ENCODE measurements at regions not wholly inside any gene's neighbourhood (a gene's known extent, or its start where the extent isn't known, plus 50 kb on each side); places are given as distances from the start of the nearest gene placed in this dataset.

DNA sequence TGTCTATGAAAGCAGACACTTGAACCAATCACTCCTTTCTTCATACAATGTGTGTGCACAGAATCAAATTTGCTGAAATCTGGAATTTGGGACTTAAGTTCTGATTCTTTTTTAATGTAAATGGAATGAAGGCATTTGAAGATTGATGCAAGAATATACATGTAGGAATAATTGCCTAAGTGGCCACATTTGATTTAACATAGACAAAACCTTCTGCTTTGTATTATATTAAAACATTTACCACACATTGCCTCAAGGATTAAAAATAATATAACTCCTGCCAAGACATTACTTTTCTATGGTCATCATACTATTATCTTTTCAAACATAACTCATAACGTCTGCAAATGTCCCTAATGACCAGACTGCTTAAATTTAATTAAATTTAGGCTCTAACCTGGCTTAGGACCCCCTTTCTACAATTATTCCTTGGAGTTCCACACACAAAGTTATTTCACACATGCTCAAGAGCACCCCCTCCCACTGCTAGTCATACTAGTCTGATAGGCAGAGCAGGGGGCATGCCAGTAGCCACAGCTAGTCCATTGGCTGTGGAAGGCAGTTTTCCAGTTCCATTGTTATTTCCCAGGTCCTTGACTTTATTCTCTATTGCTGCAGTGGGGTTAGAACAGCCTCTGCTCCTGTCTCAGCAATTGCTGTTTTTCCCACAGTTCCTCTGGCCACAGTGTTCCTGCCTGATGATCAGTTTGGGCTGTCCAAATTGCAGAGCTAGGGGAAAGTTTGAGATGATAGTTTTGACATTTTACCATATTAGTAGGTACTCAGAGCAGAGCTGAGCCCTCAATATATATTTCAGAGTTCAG, 360.6 kb upstream of the GRAMD2B start:
- Mint-ChIP-seq H3K9me3 (peaks cover 10% of the 10 kb centered on the region), H3K27ac (no peak overlapping the region), H3K4me1 (ENCODE audit: low read depth) (no peaks in the 10 kb centered on the region), H3K36me3 (ENCODE audit: low read depth) (no peaks in the 10 kb centered on the region), H3K27me3 (ENCODE audit: low read depth) (no peaks in the 10 kb centered on the region), H3K4me3 (ENCODE audit: low read depth) (no peak overlapping the region)
- DNase-seq (ENCODE audit: low spot score): no peak
- intact Hi-C loops (cut with micrococcal nuclease): no loop called here

DNA sequence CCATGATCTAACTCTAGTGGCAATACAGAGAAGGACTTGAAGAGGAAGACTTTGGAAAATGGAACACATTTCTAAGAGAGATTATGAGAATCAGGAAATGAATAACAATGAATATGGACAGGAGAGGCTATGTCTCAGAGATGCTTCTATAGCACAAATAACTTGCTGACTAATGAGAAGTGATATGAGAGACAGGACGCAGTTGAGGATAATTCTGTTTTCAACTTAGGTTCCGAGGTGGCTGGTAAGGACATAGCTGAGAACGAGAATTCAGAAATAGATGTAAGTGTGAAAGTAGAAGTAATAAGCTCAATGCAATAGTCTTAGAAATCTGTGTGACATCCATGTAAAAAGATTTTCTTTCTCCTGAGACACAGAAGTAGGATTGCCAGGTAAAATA, 358.1 kb upstream of the GRAMD2B start:
- Mint-ChIP-seq H3K4me1 (ENCODE audit: low read depth) (no peaks in the 10 kb centered on the region), H3K9me3 (peaks cover 14% of the 10 kb centered on the region), H3K27ac (no peak overlapping the region), H3K4me3 (ENCODE audit: low read depth) (no peak overlapping the region), H3K27me3 (ENCODE audit: low read depth) (no peaks in the 10 kb centered on the region), H3K36me3 (ENCODE audit: low read depth) (no peaks in the 10 kb centered on the region)
- intact Hi-C loops (cut with micrococcal nuclease): no loop called here
- no peak for DNase-seq (ENCODE audit: low spot score)

DNA sequence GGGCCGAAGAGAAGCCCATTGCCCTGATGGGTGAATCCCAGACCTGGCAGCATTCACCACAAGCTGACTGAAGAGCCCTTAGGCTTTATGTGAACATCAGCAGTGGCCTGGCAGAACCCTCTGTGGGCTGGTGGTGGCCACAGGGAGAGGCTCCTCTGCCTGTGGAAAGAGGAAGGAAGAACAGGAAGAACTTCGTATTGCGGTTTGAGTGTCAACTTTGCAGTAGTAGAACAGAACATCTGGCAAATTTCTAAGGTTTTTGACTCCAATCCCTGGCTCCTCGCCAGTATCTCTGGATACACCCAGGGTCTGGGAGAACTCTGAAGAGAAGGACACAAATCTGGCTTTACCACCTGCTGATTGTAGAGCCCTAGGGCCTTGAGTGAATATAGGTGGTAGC, 356.4 kb upstream of the GRAMD2B start:
- Mint-ChIP-seq H3K4me3 (ENCODE audit: low read depth) (no peak overlapping the region), H3K27me3 (ENCODE audit: low read depth) (no peaks in the 10 kb centered on the region), H3K4me1 (ENCODE audit: low read depth) (no peaks in the 10 kb centered on the region), H3K36me3 (ENCODE audit: low read depth) (no peaks in the 10 kb centered on the region), H3K27ac (no peak overlapping the region), H3K9me3 (peaks cover 18% of the 10 kb centered on the region)
- intact Hi-C loops (cut with micrococcal nuclease): no loop called here
- no peak for DNase-seq (ENCODE audit: low spot score)

DNA sequence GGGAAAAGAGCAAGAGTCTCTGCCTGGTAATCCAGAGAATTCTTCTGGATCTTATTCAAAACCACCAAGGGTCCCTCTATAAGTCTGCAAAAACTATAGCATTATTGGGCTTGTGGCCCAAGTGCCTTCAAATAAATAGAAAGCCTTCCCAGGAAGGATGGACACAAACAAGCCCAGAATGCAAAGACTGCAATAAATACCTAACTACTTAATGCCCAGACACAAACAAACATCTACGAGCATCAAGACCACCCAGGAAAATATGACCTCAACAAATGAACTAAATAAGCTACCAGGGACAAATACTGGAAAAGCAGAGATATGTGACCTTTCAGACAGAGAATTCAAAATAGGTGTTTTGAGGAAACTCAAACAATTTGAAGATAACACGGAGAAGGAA, 355.8 kb upstream of the GRAMD2B start:
- H3K4me3 Mint-ChIP-seq (ENCODE audit: low read depth): no peak overlapping the region

DNA sequence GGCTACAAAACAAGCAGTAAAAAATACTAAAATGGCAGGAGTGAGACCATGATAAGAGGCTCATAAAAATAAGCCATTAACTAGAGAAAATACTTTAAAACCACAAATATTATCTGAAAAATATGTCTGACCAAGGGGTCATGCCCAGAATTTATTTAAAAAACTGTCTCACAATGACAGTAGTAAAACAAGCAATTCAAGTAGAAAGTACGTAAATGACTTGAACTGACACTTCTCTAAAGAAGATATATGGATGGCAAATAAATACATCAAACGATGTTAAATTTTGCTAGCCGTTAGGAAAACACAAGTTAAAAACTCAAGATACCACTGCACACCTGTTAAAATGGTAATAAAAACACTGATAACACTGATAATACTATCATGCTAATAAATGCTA, 353.9 kb upstream of the GRAMD2B start:
- DNase-seq (ENCODE audit: low spot score): no peak
- H3K27me3 Mint-ChIP-seq (ENCODE audit: low read depth): no peaks in the 10 kb centered on the region
- intact Hi-C loops (cut with micrococcal nuclease): no loop called here
- H3K4me1 Mint-ChIP-seq (ENCODE audit: low read depth): no peaks in the 10 kb centered on the region
- no peak overlapping the region for H3K27ac Mint-ChIP-seq
- peaks cover 26% of the 10 kb centered on the region for H3K9me3 Mint-ChIP-seq
- no peaks in the 10 kb centered on the region for H3K36me3 Mint-ChIP-seq (ENCODE audit: low read depth)
- H3K4me3 Mint-ChIP-seq (ENCODE audit: low read depth): no peak overlapping the region

More for the DNA sequence above, 355.8 kb upstream of the GRAMD2B start:
- H3K27ac Mint-ChIP-seq: no peak overlapping the region
- peaks cover 21% of the 10 kb centered on the region for H3K9me3 Mint-ChIP-seq
- intact Hi-C loops (cut with micrococcal nuclease): no loop called here
- no peaks in the 10 kb centered on the region for H3K4me1 Mint-ChIP-seq (ENCODE audit: low read depth)
- no peaks in the 10 kb centered on the region for H3K36me3 Mint-ChIP-seq (ENCODE audit: low read depth)
- DNase-seq (ENCODE audit: low spot score): no peak
- H3K27me3 Mint-ChIP-seq (ENCODE audit: low read depth): no peaks in the 10 kb centered on the region

DNA sequence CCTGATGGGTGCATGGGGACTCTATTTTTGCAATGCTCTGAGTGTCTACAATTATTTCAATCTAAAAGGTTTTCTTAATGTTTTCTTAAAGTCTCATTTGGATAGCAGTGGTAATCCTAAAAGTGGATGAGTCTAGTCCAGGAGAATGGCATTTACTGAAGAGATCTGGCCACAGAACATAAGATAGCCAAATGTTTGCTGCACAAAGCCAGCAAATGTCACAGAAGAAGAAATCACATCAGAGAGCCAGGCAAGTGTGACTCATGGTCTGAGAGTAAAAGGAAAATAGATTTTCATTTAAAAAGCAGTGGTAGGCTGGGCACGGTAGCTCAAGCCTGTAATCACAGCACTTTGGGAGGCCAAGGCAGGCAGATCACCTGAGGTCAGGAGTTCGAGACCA, 352.7 kb upstream of the GRAMD2B start:
- no peak overlapping the region for H3K27ac Mint-ChIP-seq
- H3K4me3 Mint-ChIP-seq (ENCODE audit: low read depth): no peak overlapping the region
- H3K9me3 Mint-ChIP-seq: peaks cover 25% of the 10 kb centered on the region
- H3K36me3 Mint-ChIP-seq (ENCODE audit: low read depth): no peaks in the 10 kb centered on the region
- intact Hi-C loops (cut with micrococcal nuclease): no loop called here
- H3K4me1 Mint-ChIP-seq (ENCODE audit: low read depth): no peaks in the 10 kb centered on the region
- no peaks in the 10 kb centered on the region for H3K27me3 Mint-ChIP-seq (ENCODE audit: low read depth)
- DNase-seq (ENCODE audit: low spot score): no peak

DNA sequence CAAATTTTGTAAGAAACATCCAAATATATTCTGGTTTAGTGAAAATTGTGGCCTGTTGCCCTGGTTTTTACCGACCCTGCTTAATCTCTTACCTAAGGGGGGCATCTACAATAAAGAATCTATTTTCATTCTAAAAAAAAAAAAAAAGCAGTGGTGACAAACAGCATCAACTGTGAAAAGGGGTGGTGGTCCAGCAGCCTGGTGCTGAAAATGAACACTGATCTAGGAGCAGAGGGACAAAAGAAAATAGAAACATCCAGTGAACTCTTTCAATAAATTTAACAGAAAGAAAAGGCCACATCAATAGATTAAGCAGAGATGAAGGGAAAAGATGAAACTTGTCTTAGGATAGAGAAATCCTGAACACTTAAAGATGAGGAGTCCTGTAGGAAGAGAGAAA, 348.7 kb upstream of the GRAMD2B start:
- Mint-ChIP-seq H3K27me3 (ENCODE audit: low read depth) (no peaks in the 10 kb centered on the region), H3K9me3 (peaks cover 18% of the 10 kb centered on the region), H3K4me1 (ENCODE audit: low read depth) (no peaks in the 10 kb centered on the region), H3K4me3 (ENCODE audit: low read depth) (no peak overlapping the region), H3K36me3 (ENCODE audit: low read depth) (no peaks in the 10 kb centered on the region), H3K27ac (no peak overlapping the region)
- intact Hi-C loops (cut with micrococcal nuclease): no loop called here
- no peak for DNase-seq (ENCODE audit: low spot score)

DNA sequence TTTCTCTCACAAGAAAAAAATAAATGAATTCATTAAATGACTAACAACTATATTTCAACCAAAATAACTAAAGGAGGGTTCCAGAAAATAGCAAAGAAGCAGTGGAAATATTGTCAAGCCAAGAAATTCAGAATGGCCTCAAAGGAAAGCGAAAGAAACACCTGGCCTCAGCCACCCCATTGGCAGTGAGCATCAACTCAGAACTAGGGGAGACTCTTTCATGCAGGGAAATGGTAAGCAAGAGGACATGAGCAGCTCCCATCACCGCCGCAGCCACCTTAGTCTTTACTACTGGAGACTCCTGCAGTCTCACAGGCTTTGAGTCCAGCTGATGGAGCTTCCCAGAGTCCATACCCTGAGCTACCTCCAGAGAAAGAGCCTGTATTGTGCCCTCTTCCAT, 343.9 kb upstream of the GRAMD2B start:
- Mint-ChIP-seq H3K27me3 (ENCODE audit: low read depth) (no peaks in the 10 kb centered on the region), H3K4me3 (ENCODE audit: low read depth) (no peak overlapping the region), H3K27ac (no peak overlapping the region), H3K9me3 (peaks cover 28% of the 10 kb centered on the region), H3K4me1 (ENCODE audit: low read depth) (no peaks in the 10 kb centered on the region), H3K36me3 (ENCODE audit: low read depth) (no peaks in the 10 kb centered on the region)
- intact Hi-C loops (cut with micrococcal nuclease): no loop called here
- no peak for DNase-seq (ENCODE audit: low spot score)

DNA sequence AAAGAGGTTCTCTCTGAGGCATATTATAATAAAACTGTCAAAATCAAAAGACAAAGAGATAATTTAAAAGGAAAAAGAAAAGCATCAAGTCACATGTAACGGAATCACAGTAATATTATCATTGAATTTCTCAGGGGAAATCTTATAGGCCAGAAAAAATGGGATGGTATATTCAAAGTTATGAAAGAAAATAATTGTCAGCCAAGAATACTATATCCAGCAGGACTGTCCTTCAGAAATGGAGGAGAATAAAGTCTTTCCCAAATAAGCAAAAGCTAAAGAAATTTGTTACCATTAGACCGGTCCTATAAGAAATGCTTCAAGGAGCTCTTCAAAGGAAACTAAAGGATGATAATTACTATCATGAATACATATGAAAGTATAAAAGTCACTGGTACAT, 342.0 kb upstream of the GRAMD2B start:
- no peak for DNase-seq (ENCODE audit: low spot score)
- no peak overlapping the region for H3K4me3 Mint-ChIP-seq (ENCODE audit: low read depth)
- no peaks in the 10 kb centered on the region for H3K27me3 Mint-ChIP-seq (ENCODE audit: low read depth)
- intact Hi-C loops (cut with micrococcal nuclease): no loop called here
- peaks cover 41% of the 10 kb centered on the region for H3K9me3 Mint-ChIP-seq
- no peak overlapping the region for H3K27ac Mint-ChIP-seq
- H3K36me3 Mint-ChIP-seq (ENCODE audit: low read depth): no peaks in the 10 kb centered on the region
- H3K4me1 Mint-ChIP-seq (ENCODE audit: low read depth): no peaks in the 10 kb centered on the region

DNA sequence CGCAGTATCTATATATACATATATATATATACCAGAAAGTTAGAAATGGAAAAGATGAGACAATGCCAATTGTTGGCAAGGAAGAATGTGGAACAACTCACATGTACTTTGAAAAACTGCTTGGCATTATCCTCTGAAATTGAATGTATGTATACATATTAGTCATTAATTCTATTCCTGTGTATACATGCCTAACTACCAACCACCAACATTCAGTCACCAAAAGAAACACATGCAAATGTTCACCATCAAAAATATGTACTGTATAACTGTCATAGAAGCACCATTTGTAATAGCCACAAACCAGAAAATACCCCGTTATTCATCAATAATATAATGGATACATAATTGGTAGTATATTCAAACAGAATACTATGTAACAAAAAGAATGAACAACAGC, 330.2 kb upstream of the GRAMD2B start:
- Mint-ChIP-seq H3K27me3 (ENCODE audit: low read depth) (no peaks in the 10 kb centered on the region), H3K9me3 (peaks cover 24% of the 10 kb centered on the region), H3K4me1 (ENCODE audit: low read depth) (no peaks in the 10 kb centered on the region), H3K36me3 (ENCODE audit: low read depth) (no peaks in the 10 kb centered on the region), H3K4me3 (ENCODE audit: low read depth) (no peak overlapping the region), H3K27ac (no peak overlapping the region)
- intact Hi-C loops (cut with micrococcal nuclease): no loop called here
- DNase-seq (ENCODE audit: low spot score): no peak

DNA sequence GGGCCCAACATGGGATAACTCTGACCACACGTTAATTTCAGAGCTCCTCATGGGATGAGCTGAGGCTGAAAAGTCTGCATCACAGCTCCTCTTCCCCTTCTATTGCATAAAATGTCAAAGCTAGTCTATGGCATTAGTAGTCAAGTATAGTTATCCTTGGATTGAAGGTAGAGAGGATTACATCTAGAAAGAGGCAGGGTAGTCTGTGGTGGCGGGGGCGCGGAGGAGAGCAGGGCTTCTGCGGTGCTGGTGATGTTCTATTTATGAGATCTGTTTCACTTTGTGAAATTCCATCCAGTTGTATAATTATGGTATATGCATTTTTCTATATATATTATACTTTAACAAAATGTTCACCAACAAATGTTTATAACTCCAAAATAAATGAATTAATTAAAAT, 329.5 kb upstream of the GRAMD2B start:
- intact Hi-C loops (cut with micrococcal nuclease): no loop called here
- no peak overlapping the region for H3K27ac Mint-ChIP-seq
- H3K36me3 Mint-ChIP-seq (ENCODE audit: low read depth): no peaks in the 10 kb centered on the region
- H3K4me3 Mint-ChIP-seq (ENCODE audit: low read depth): no peak overlapping the region
- no peaks in the 10 kb centered on the region for H3K4me1 Mint-ChIP-seq (ENCODE audit: low read depth)
- H3K9me3 Mint-ChIP-seq: peaks cover 23% of the 10 kb centered on the region
- DNase-seq (ENCODE audit: low spot score): no peak
- no peaks in the 10 kb centered on the region for H3K27me3 Mint-ChIP-seq (ENCODE audit: low read depth)

DNA sequence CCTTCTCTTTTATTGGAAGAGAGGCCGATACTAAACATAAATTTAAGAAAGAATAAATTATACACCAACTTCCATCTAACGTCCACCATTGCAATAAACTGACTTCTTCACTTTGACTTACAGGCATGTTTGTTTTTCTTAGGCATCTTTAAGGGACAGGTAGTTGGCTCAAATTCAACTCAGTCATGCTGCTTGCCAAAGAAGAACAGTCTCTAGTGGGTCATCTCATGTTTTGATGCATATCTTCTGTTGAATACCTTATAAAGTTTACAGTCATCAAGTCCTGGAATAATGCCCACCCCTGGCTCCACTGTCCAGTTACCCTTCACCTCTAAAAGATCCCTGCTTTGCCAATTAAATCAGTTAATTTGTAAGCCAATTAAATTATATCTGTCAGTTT, 328.2 kb upstream of the GRAMD2B start:
- Mint-ChIP-seq H3K27ac (no peak overlapping the region), H3K4me1 (ENCODE audit: low read depth) (no peaks in the 10 kb centered on the region), H3K27me3 (ENCODE audit: low read depth) (no peaks in the 10 kb centered on the region), H3K9me3 (peaks cover 16% of the 10 kb centered on the region), H3K36me3 (ENCODE audit: low read depth) (no peaks in the 10 kb centered on the region), H3K4me3 (ENCODE audit: low read depth) (no peak overlapping the region)
- intact Hi-C loops (cut with micrococcal nuclease): no loop called here
- no peak for DNase-seq (ENCODE audit: low spot score)

DNA sequence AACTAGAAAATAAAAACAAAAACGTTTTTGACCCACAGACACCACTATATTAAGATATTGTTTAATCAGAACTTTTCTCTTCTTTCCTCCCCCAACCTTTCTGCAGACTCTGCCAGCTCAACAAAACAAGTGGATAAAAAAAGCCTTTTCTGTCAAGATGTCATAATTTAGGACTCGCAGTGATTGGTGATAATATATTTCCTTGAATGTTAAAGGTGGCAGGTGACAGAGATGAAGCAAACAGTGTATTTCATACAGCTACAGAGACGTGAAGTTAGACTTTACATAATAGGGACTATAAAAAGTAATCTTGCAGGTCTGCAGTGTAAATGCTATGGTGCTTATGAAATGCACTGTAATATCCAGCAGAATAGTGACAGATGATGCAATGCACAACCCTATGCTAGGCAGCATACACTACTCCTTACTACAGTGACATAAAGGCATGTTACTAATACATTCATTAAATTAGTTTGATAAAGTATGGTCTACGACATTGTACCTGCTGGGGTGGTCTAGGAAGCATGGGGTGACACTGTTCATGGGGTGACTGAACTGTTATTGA, 326.7 kb upstream of the GRAMD2B start:
- Mint-ChIP-seq H3K27me3 (ENCODE audit: low read depth) (no peaks in the 10 kb centered on the region), H3K9me3 (peaks cover 14% of the 10 kb centered on the region), H3K36me3 (ENCODE audit: low read depth) (no peaks in the 10 kb centered on the region), H3K27ac (no peak overlapping the region), H3K4me3 (ENCODE audit: low read depth) (no peak overlapping the region), H3K4me1 (ENCODE audit: low read depth) (no peaks in the 10 kb centered on the region)
- no peak for DNase-seq (ENCODE audit: low spot score)
- intact Hi-C loops (cut with micrococcal nuclease): no loop called here

Data from activated T-helper 2 cell treated with anti-CD3 and anti-CD28 coated beads, Interferon-gamma antibody, Interleukin-2, Interleukin-4, amounts not matched to agents 10 μg/mL and 5 μg/mL and 100 μg/mL, durations not matched to agents 14 hours and 24 hours and 36 hours (primary cell).